ENCODE measurements at regions not wholly inside any gene's neighbourhood (a gene's known extent, or its start where the extent isn't known, plus 50 kb on each side); places are given as distances from the start of the nearest gene placed in this dataset.

DNA sequence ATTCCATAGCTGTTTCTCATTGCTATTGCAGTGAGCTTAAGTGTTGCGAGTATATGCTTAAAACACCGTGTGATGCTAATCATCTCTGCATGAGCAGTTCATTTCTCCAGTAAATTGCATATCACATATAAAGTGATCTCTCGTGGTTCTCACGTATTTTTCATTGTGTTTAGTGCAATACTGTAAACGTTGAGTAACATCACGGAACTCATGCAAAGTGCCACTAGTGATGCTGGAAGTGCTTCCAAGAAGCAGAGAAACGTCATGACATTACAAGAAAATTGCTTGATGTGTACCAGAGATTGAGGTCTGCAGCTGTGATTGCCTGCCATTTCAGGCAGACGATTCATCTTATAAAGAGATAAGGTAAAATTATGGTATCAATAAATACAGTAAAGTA is 830.4 kb downstream of the GRIK2 start:
- TF ChIP-seq, protein P1, sequence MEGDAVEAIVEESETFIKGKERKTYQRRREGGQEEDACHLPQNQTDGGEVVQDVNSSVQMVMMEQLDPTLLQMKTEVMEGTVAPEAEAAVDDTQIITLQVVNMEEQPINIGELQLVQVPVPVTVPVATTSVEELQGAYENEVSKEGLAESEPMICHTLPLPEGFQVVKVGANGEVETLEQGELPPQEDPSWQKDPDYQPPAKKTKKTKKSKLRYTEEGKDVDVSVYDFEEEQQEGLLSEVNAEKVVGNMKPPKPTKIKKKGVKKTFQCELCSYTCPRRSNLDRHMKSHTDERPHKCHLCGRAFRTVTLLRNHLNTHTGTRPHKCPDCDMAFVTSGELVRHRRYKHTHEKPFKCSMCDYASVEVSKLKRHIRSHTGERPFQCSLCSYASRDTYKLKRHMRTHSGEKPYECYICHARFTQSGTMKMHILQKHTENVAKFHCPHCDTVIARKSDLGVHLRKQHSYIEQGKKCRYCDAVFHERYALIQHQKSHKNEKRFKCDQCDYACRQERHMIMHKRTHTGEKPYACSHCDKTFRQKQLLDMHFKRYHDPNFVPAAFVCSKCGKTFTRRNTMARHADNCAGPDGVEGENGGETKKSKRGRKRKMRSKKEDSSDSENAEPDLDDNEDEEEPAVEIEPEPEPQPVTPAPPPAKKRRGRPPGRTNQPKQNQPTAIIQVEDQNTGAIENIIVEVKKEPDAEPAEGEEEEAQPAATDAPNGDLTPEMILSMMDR (IDR thresholded peaks at IDR 0.05; ENCODE audit: borderline replicate concordance, extremely low read depth, low read length, poor library complexity, severe bottlenecking), result no peak
- TF ChIP-seq EZH2 (IDR thresholded peaks at IDR 0.05; ENCODE audit: borderline replicate concordance, low read depth, low read length, severe bottlenecking), result no peak
